HCT116 (cell line): ENCODE measurements at regions not wholly inside any gene's neighbourhood (a gene's known extent, or its start where the extent isn't known, plus 50 kb on each side); places are given as distances from the start of the nearest gene placed in this dataset.

ENCODE experiments used
- ATAC-seq: fragments of 200-7000 bp; cut with Tn5 transposase; 2 replicates; pipeline ENCODE4 v1.9.1; 2020; ENCODE audit warnings: mild to moderate bottlenecking, moderate library complexity
- BruUV-seq: library from RNA; stranded (reverse); fragments of 400-500 nt; replicated peaks from 2 replicates; lab custom pipeline; 2021; lab: Mats Ljungman, UMichigan
- CTCF ChIA-PET: fragments of 300-600 bp; sonication (Branson Sonifier 250); formaldehyde crosslinking; loops from one replicate; lab custom pipeline; 2021; ENCODE audit warnings: antibody characterized with exemption; lab: Charles Lee
- POLR2A ChIA-PET: fragments of 300-600, 350-600 bp; sonication (Branson Sonifier 250); formaldehyde crosslinking; loops from one replicate; lab custom pipeline; 2021; ENCODE audit warnings: antibody characterized with exemption; lab: Charles Lee
- RAD21 ChIA-PET, 2 experiments: fragments of 300-600 bp; sonication (Branson Sonifier 250); formaldehyde crosslinking; loops; one replicate each; lab custom pipeline; 2023; ENCODE audit warnings: low total read pairs in 2 of 2; ENCODE audit not compliant: uncharacterized antibody in 2 of 2, unreplicated experiment in 2 of 2, low non-redundant PET in 1 of 2; lab: Charles Lee
- DNase-seq: peaks from one replicate; pipeline ENCODE4 v3.0.0-alpha.2; 2010; ENCODE audit warnings: low read depth, low spot score
- H2AFZ ChIP-seq: fragments of 200-600 bp; shearing (Covaris generic), sonication (generic); 2 replicates; pipeline ENCODE4 v1.6.1; 2017; ENCODE audit warnings: low read depth, mixed run types, mixed read lengths, antibody characterized with exemption, low read length; ENCODE audit not compliant: poor library complexity, severe bottlenecking
- H3K27ac ChIP-seq: 2 replicates; pipeline ENCODE4 v1.5.1; 2012; ENCODE audit warnings: low read depth, low read length
- H3K27me3 ChIP-seq: fragments of 200-600 bp; sonication (generic); 2 replicates; pipeline ENCODE4 v1.6.1; 2016; ENCODE audit warnings: mixed run types, low read length, mixed read lengths; ENCODE audit not compliant: insufficient read depth
- H3K36me3 ChIP-seq, 2 experiments: fragments of 200-500 bp in 1 of 2; fragments of 200-600 bp in 1 of 2; sonication (Bioruptor generic) in 1 of 2; sonication (generic) in 1 of 2; 2 replicates each; pipeline versions ENCODE4 v1.5.1 to v1.6.1; 2014 to 2016; ENCODE audit warnings: low read length in 2 of 2, inconsistent platforms in 1 of 2, mixed read lengths in 1 of 2, mixed run types in 1 of 2; ENCODE audit not compliant: insufficient read depth in 2 of 2, control insufficient read depth in 1 of 2
- H3K4me1 ChIP-seq, 2 experiments: fragments of 200-600 bp in 1 of 2; sonication (generic) in 1 of 2; 2 replicates each; pipeline versions ENCODE4 v1.5.1 to v1.6.1; 2012 to 2017; ENCODE audit warnings: low read length in 2 of 2, inconsistent platforms in 1 of 2, mild to moderate bottlenecking in 1 of 2, mixed read lengths in 1 of 2, mixed run types in 1 of 2, moderate library complexity in 1 of 2; ENCODE audit not compliant: insufficient read depth in 2 of 2, control insufficient read depth in 1 of 2
- H3K4me2 ChIP-seq: fragments of 200-600 bp; sonication (generic); 2 replicates; pipeline ENCODE4 v1.6.1; 2017; ENCODE audit warnings: mixed run types, low read length, mixed read lengths
- H3K4me3 ChIP-seq, 2 experiments: fragments of 200-600 bp in 1 of 2; sonication (generic) in 1 of 2; replicated peaks in 1 of 2; 2 replicates each; pipeline ENCODE4 v1.5.1; 2011 to 2016; ENCODE audit warnings: low read length in 2 of 2, control low read depth in 1 of 2, low read depth in 1 of 2, mild to moderate bottlenecking in 1 of 2, mixed read lengths in 1 of 2, mixed run types in 1 of 2
- H3K79me2 ChIP-seq: fragments of 200-600 bp; sonication (generic); 2 replicates; pipeline ENCODE4 v1.6.1; 2017; ENCODE audit warnings: mild to moderate bottlenecking, mixed run types, low read length, moderate library complexity, mixed read lengths; ENCODE audit not compliant: insufficient read depth
- H3K9ac ChIP-seq: fragments of 200-600 bp; sonication (generic); 2 replicates; pipeline ENCODE4 v1.6.1; 2016; ENCODE audit warnings: low read length, mixed read lengths
- H3K9me2 ChIP-seq: fragments of 200-600 bp; sonication (generic), shearing (Covaris generic); 2 replicates; pipeline ENCODE4 v1.6.1; 2017; ENCODE audit warnings: mixed run types, mild to moderate bottlenecking, moderate library complexity; ENCODE audit not compliant: insufficient read depth
- H3K9me3 ChIP-seq, 2 experiments: fragments of 200-500 bp in 1 of 2; fragments of 200-600 bp in 1 of 2; sonication (Bioruptor generic) in 1 of 2; sonication (generic) in 1 of 2; 2 replicates each; pipeline ENCODE4 v1.6.1; 2014 to 2017; ENCODE audit warnings: low read length in 2 of 2, mixed read lengths in 2 of 2, inconsistent platforms in 1 of 2, low read depth in 1 of 2, mild to moderate bottlenecking in 1 of 2, mixed run types in 1 of 2, moderate library complexity in 1 of 2; ENCODE audit not compliant: control insufficient read depth in 1 of 2, insufficient read depth in 1 of 2
- H4K20me1 ChIP-seq: fragments of 200-600 bp; sonication (generic), shearing (Covaris generic); 2 replicates; pipeline ENCODE4 v1.6.1; 2017; ENCODE audit warnings: mixed run types, mild to moderate bottlenecking, moderate library complexity; ENCODE audit not compliant: insufficient read depth
- CBX3 ChIP-seq: IDR thresholded peaks from 2 replicates; pipeline ENCODE4 v1.6.1; 2012; ENCODE audit warnings: low read depth
- CTCF ChIP-seq, 3 experiments: fragments of 200-600 bp in 1 of 3; sonication (generic) in 1 of 3; IDR thresholded peaks in 2 of 3; conservative IDR thresholded peaks in 1 of 3; 2 replicates each; pipeline ENCODE4 v1.5.1; 2012 to 2017; ENCODE audit warnings: low read depth in 2 of 3, low read length in 2 of 3, antibody characterized with exemption in 1 of 3, borderline replicate concordance in 1 of 3, control low read depth in 1 of 3, mild to moderate bottlenecking in 1 of 3, mixed read lengths in 1 of 3, mixed run types in 1 of 3, moderate library complexity in 1 of 3; ENCODE audit not compliant: insufficient read depth in 1 of 3
- ELF1 ChIP-seq: IDR thresholded peaks from 2 replicates; pipeline ENCODE4 v1.6.1; 2012; ENCODE audit warnings: low read depth, borderline replicate concordance
- JUND ChIP-seq: IDR thresholded peaks from 2 replicates; pipeline ENCODE4 v1.6.1; 2012
- MAX ChIP-seq: IDR thresholded peaks from 2 replicates; pipeline ENCODE4 v1.6.1; 2012
- REST ChIP-seq: IDR thresholded peaks from 2 replicates; pipeline ENCODE4 v1.6.1; 2012; ENCODE audit warnings: low read depth
- SP1 ChIP-seq: IDR thresholded peaks from 2 replicates; pipeline ENCODE4 v1.6.1; 2012; ENCODE audit warnings: low read depth
- SRF ChIP-seq: IDR thresholded peaks from 2 replicates; pipeline ENCODE4 v1.6.1; 2012; ENCODE audit warnings: low read depth
- TCF7L2 ChIP-seq: IDR thresholded peaks from 2 replicates; pipeline ENCODE4 v1.7.0; 2011; ENCODE audit warnings: borderline replicate concordance, inconsistent platforms; ENCODE audit not compliant: insufficient read depth, insufficient read length; ENCODE audit errors: extremely low read depth
- YY1 ChIP-seq: IDR thresholded peaks from 2 replicates; pipeline ENCODE4 v1.6.1; 2011; ENCODE audit warnings: low read length, low read depth, moderate library complexity, mild to moderate bottlenecking; ENCODE audit not compliant: insufficient replicate concordance; ENCODE audit errors: extremely low read depth
- ZNF274 ChIP-seq: fragments of 200-500 bp; sonication (Bioruptor generic); IDR thresholded peaks from 2 replicates; pipeline ENCODE4 v1.6.1; 2014; ENCODE audit warnings: mild to moderate bottlenecking, low read depth, low read length, inconsistent platforms
- intact Hi-C: fragments of 100-400 bp; cut with micrococcal nuclease; formaldehyde crosslinking; loops from 2 replicates; pipeline ENCODE4 v1.10.0; 2022

DNA sequence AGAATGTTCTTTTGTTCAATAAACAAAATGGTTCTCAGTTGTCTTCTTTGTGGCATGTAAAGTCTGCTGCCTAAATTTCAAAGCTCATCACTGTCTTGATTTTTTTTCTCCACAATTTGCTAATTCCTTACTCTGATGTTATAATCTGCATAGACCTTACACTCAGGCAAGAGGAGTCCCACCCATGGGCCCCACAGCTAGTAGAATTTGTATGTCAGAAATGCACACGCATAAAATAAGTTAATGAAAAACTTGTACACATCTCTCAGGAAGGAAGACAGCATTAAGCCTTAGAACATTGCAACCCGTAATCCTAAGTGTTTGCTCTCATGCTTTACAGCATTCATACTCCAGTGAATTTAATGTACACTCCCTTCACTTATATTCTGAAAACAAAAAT, 280.8 kb downstream of the ATXN7L3B start:
- Histone ChIP-seq H3K27me3 (no peaks in the 10 kb centered on the region), H3K36me3 (no peaks in the 10 kb centered on the region), H3K27ac (no peak overlapping the region), H4K20me1 (no peaks in the 10 kb centered on the region), H2AFZ (peak overlapping the region; percentile 54), H3K4me1 (no peaks in the 10 kb centered on the region), H3K9ac (no peak overlapping the region), H3K9me2 (no peaks in the 10 kb centered on the region), H3K4me3 (no peak overlapping the region), H3K9me3 (no peaks in the 10 kb centered on the region; a peak in 1 of 4 replicates), H3K79me2 (no peaks in the 10 kb centered on the region), H3K4me2 (no peak overlapping the region)
- RAD21 ChIA-PET = no interaction called here
- intact Hi-C loops = no loop called here
- DNase-seq = no peak
- POLR2A ChIA-PET = no interaction called here
- CTCF ChIA-PET = interaction anchor here (2.0 kb wide), 1 partner anchor 15 kb away, joined by 4 read pairs; no protein-coding TSS in a partner anchor
- no peak for ATAC-seq
- no TSS peak for BruUV-seq
- TF ChIP-seq JUND (no peak), SP1 (no peak), ZNF274 (no peak), YY1 (no peak), SRF (no peak), REST (no peak), TCF7L2 (no peak), MAX (no peak), ELF1 (no peak), CTCF (IDR thresholded peaks at IDR 0.05 in 2 of 3, conservative IDR thresholded peaks at IDR 0.05 in 1 of 3; ENCODE audit: borderline replicate concordance in 1 of 3, insufficient read depth in 1 of 3, low read depth in 2 of 3, low read length in 2 of 3) (no peak), CBX3 (no peak)
- TF ChIP-seq, all 23 proteins: peak for 0
